ENCODE measurements at regions not wholly inside any gene's neighbourhood (a gene's known extent, or its start where the extent isn't known, plus 50 kb on each side); places are given as distances from the start of the nearest gene placed in this dataset.

DNA sequence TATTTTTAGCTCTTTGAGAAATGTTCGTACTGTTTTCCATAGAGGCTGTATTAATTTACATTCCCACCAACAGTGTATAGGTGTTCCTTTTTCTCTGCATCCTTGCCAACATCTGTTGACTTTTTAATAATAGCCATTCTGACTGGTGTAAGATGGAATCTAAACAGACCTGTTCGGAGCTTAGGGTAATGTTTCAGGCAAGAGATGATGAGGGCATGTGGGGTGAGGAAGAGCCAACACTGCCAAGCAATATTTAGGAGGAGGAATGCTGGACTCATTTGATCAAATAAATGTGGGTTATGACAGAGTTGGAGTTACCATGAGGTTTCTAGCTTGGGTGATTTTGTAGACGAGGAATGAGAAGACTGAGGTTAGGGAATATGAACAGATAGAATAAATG is 382.9 kb downstream of the KLF12 start:
- TF ChIP-seq CTCF (IDR thresholded peaks at IDR 0.05) (no peak), ESRRA (CRISPR knock-in tag; IDR thresholded peaks at IDR 0.05; ENCODE audit: borderline replicate concordance) (no peak), MYBL2 (CRISPR knock-in tag; IDR thresholded peaks at IDR 0.05) (no peak), ZBTB21 (CRISPR knock-in tag; IDR thresholded peaks at IDR 0.05; ENCODE audit: borderline replicate concordance) (no peak)
- TF ChIP-seq, protein P1, sequence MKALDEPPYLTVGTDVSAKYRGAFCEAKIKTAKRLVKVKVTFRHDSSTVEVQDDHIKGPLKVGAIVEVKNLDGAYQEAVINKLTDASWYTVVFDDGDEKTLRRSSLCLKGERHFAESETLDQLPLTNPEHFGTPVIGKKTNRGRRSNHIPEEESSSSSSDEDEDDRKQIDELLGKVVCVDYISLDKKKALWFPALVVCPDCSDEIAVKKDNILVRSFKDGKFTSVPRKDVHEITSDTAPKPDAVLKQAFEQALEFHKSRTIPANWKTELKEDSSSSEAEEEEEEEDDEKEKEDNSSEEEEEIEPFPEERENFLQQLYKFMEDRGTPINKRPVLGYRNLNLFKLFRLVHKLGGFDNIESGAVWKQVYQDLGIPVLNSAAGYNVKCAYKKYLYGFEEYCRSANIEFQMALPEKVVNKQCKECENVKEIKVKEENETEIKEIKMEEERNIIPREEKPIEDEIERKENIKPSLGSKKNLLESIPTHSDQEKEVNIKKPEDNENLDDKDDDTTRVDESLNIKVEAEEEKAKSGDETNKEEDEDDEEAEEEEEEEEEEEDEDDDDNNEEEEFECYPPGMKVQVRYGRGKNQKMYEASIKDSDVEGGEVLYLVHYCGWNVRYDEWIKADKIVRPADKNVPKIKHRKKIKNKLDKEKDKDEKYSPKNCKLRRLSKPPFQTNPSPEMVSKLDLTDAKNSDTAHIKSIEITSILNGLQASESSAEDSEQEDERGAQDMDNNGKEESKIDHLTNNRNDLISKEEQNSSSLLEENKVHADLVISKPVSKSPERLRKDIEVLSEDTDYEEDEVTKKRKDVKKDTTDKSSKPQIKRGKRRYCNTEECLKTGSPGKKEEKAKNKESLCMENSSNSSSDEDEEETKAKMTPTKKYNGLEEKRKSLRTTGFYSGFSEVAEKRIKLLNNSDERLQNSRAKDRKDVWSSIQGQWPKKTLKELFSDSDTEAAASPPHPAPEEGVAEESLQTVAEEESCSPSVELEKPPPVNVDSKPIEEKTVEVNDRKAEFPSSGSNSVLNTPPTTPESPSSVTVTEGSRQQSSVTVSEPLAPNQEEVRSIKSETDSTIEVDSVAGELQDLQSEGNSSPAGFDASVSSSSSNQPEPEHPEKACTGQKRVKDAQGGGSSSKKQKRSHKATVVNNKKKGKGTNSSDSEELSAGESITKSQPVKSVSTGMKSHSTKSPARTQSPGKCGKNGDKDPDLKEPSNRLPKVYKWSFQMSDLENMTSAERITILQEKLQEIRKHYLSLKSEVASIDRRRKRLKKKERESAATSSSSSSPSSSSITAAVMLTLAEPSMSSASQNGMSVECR (CRISPR knock-in tag; IDR thresholded peaks at IDR 0.05; ENCODE audit: borderline replicate concordance): no peak

Data from WTC11 (cell line).